Psoas muscle (tissue), 7 donors: ENCODE measurements at regions not wholly inside any gene's neighbourhood (a gene's known extent, or its start where the extent isn't known, plus 50 kb on each side); places are given as distances from the start of the nearest gene placed in this dataset.

Source experiments
- ATAC-seq, 4 donors: fragments of 200-7000 bp; cut with Tn5 transposase; one replicate each; pipeline ENCODE4 v1.9.1; 2020; ENCODE audit warnings: moderate library complexity in 3 of 4, mild to moderate bottlenecking in 2 of 4
- DNase-seq, 2 donors: peaks; one replicate each; pipeline ENCODE4 v3.0.0-alpha.2; 2020
- H3K27ac ChIP-seq: fragments of 200-600 bp; one replicate; pipeline ENCODE4 v1.8.0; 2022
- H3K27me3 ChIP-seq, 3 donors: fragments of 200-600 bp in 1 of 3; one replicate each; pipeline versions ENCODE4 v1.6.1 to v1.8.0; 2013 to 2022; ENCODE audit warnings: low read length in 2 of 3, mild to moderate bottlenecking in 2 of 3, moderate library complexity in 1 of 3; ENCODE audit not compliant: insufficient read depth in 3 of 3
- H3K36me3 ChIP-seq, 2 donors: fragments of 200-600 bp in 1 of 2; one replicate each; pipeline versions ENCODE4 v1.6.1 to v1.8.0; 2013 to 2022; ENCODE audit warnings: low read depth in 1 of 2, mild to moderate bottlenecking in 1 of 2, moderate library complexity in 1 of 2; ENCODE audit not compliant: insufficient read depth in 1 of 2
- H3K4me1 ChIP-seq: fragments of 200-600 bp; one replicate; pipeline ENCODE4 v1.8.0; 2022
- H3K4me3 ChIP-seq: fragments of 200-600 bp; one replicate; pipeline ENCODE4 v1.8.0; 2022; ENCODE audit warnings: mild to moderate bottlenecking
- H3K9me3 ChIP-seq: fragments of 200-600 bp; one replicate; pipeline ENCODE4 v1.8.0; 2022
- CTCF ChIP-seq: fragments of 200-600 bp; IDR thresholded peaks from one replicate; pipeline ENCODE4 v1.8.0; 2022; ENCODE audit warnings: antibody characterized with exemption
- WGBS, 3 donors: extraction: QIAGEN DNeasy Blood & Tissue Kit; methylation state at CpG; one replicate each; pipeline versions ENCODE4 v1.1.6 to v1.1.7; 2013; 5-methylcytosine and 5-hydroxymethylcytosine counted together
- intact Hi-C, 2 donors: fragments of 100-400 bp; cut with DNase I; formaldehyde crosslinking; loops; one replicate each; pipeline versions ENCODE4 v1.11.0 to v1.14.2; 2022
- donor health status: healthy with polysubstance abuse.
- donor health status: DM: no; HTN: no; CAD: no; lungs with moderate emphysema.
- donor health status: Bipolar disorder and iron deficiency.
- donor health status: healthy.
- donor health status: DM: yes; HTN: yes; CAD: no.
- donor health status: DM: no; HTN: no; CAD: no.
- donor health status: DM: yes; HTN: yes; CAD: no.

- no peak for TF ChIP-seq CTCF
- Histone ChIP-seq H3K4me1 (no peaks in the 10 kb centered on the region), H3K9me3 (no peaks in the 10 kb centered on the region), H3K36me3 (no peaks in the 10 kb centered on the region), H3K27ac (no peak overlapping the region), H3K4me3 (no peak overlapping the region), H3K27me3 (peaks cover 0 to 2% (median 0%) of the 10 kb centered on the region in 3 donors)
- intact Hi-C loops: no loop called here
- 1 to 8% (median 7%) methylated on average over 3 of the region's 3 CpGs for WGBS, 3 donors
- no peak for DNase-seq
- ATAC-seq: no peak
Observed at GRCh38 chr16:65546353-65546791, 424.5 kb upstream of the CDH11 start.

GRCh38 chr16:65545413-65545956 is 423.6 kb upstream of the CDH11 start:
- TF ChIP-seq CTCF: no peak
- Histone ChIP-seq H3K27me3 (peaks cover 0 to 3% (median 2%) of the 10 kb centered on the region in 3 donors), H3K4me3 (no peak overlapping the region), H3K27ac (no peak overlapping the region), H3K9me3 (no peaks in the 10 kb centered on the region), H3K36me3 (no peaks in the 10 kb centered on the region), H3K4me1 (no peaks in the 10 kb centered on the region)
- DNase-seq (no peak), ATAC-seq (no peak)
- intact Hi-C loops: no loop called here
- WGBS, 3 donors: 46 to 50% (median 49%) methylated on average over 2 of the region's 2 CpGs

- intact Hi-C loops: no loop called here
Observed at GRCh38 chr16:65543781-65544740, 422.2 kb upstream of the CDH11 start.

GRCh38 chr16:65541646-65542045 is 419.8 kb upstream of the CDH11 start:
- no peak for ATAC-seq
- Histone ChIP-seq H3K27ac (no peak overlapping the region), H3K4me1 (no peaks in the 10 kb centered on the region), H3K4me3 (no peak overlapping the region), H3K27me3 (peaks cover 0 to 3% (median 2%) of the 10 kb centered on the region in 3 donors), H3K9me3 (no peaks in the 10 kb centered on the region), H3K36me3 (no peaks in the 10 kb centered on the region)
- no peak for TF ChIP-seq CTCF
- no peak for DNase-seq
- WGBS, 3 donors: 96 to 100% (median 98%) methylated on average over 1 of the region's 1 CpG
- intact Hi-C loops: no loop called here

More at GRCh38 chr16:65543781-65544740, 422.2 kb upstream of the CDH11 start:
- H3K27ac ChIP-seq: no peak overlapping the region
- no peaks in the 10 kb centered on the region for H3K9me3 ChIP-seq
- H3K36me3 ChIP-seq: no peaks in the 10 kb centered on the region
- H3K4me3 ChIP-seq: no peak overlapping the region
- 66 to 73% (median 70%) methylated on average over 5 of the region's 5 CpGs for WGBS, 3 donors
- H3K4me1 ChIP-seq: no peaks in the 10 kb centered on the region
- H3K27me3 ChIP-seq: peaks cover 0 to 3% (median 2%) of the 10 kb centered on the region in 3 donors
- TF ChIP-seq CTCF: no peak
- no peak for ATAC-seq
- DNase-seq: no peak
